ENCODE measurements at regions not wholly inside any gene's neighbourhood (a gene's known extent, or its start where the extent isn't known, plus 50 kb on each side); places are given as distances from the start of the nearest gene placed in this dataset.
"Not testable (repeated sequence)": the region's sequence is repeated elsewhere in the genome, so short reads cannot be mapped to it uniquely, and the experiment has no call there.

DNA sequence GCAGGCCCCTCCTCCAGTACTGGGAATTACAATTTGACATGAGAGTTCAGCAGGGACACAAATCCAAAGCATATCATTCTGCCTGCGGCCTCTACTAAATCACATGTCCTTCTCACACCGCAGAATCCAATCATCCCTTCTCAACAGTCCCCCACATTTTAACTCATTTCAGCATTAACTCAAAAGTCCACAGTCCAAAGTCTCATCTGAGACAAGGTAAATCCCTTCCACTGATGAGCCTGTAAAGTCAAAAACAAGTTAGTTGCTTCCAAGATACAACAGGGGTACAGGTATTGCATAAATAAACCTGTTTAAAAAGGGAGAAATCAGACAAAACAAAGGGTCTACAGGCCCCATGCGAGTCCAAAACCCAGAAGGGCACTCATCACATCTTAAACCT is 64.0 kb downstream of the EBNA1BP2 start:
- no peak for DNase-seq (ENCODE audit: low read depth)

DNA sequence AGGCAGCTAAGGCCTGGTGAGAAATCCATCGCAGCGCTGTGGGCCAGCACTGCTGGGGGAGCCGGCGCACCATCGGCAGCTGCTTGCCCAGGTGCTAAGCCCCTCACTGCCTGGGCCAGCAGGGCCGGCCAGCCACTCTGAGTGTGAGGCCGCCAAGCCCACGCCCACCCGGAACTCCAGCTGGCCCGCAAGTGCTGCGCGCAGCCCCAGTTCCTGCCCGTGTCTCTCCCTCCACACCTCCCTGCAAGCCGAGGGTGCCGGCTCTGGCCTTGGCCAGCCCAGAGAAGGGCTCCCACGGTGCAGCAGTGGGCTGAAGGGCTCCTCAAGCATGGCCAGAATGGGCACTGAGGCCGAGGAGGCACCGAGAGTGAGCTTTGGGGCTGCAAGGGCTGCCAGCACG is 64.4 kb downstream of the EBNA1BP2 start:
- DNase-seq (ENCODE audit: low read depth), result no peak

DNA sequence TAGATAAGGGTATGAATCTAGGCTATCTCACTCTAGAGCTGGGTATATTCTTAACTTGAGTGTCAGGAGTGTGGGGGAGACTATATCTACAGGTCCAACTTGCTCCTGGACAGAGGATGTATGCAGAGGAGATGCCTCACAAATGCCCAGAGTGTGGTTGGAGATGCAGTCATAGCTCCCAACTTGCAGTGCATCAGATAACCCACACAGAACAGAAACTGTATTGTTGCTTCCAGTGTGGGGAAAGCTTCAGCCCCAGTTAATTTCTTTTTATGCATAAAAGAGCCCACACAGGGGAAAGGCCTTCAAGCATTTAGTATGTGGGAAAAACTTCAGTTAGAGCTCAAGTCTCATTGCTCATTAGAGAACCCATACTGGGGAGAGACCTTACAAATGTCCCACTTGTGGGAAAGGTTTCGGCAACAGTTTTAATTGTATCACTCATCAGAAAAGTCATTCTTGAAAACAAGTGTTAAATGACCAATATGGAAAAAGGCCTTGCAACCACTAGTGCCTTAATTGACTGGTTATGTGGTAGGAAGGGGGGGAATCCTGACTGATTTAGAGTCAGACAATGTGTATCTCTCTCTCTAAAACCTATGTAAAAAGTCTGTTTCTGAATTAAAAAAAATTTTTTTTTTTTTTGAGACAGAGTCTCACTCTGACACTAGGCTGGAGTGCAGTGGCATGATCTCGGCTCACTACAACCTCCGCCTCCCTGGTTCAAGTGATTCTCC is 67.9 kb downstream of the EBNA1BP2 start:
- DNase-seq (ENCODE audit: low read depth), result no peak

DNA sequence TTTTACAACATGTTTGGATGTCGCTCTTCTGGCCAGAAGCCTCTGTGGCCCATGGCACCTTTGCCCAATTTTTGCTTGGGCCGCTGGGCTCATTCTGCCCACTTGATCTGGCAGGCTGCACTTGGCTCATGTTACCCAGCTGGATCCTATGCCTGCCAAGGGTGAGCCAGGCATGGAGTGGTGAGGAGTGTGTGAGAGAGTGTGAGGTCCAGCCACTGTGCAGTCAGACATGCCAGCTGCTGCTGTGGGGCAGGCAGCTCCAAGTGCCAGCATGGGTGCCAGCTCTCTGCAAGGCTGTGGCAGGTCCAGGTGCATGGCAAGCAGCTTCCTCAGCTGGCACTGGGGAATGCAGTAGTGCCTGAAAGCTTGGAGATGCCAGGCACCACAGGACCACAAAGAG is 71.0 kb downstream of the EBNA1BP2 start:
- no peak for DNase-seq (ENCODE audit: low read depth)

DNA sequence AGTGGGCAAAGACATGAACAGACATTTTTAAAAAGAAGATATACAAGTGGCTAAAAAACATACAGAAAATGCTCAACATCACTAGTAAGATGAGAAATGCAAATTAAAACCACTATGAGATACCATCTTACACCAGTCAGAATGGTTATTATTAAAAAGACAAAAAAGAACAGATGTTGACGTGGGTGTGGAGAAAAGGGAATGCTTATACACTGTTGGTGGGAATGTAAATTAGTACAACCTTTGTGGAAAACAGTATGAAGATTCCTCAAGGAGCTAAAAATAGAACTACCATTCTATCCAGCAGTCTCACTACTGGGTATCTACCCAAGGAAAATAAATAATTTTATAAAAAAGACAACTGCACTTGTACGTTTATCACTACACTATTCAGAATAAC is 73.9 kb downstream of the EBNA1BP2 start:
- DNase-seq (ENCODE audit: low read depth), result no peak

DNA sequence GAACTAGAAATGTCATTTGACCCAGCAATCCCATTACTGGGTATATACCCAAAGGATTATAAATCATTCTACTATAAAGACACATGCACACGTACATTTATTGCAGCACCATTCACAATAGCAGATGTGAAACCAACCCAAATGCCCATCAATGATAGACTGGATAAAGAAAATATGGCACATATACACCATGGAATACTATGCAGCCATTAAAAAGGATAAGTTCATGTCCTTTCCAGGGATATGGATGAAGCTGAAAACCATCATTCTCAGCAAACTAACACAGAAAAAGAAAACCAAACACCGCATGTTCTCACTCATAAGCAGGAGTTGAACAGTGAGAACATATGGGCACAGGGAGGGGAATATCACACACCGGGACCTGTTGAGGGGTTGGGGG is 75.6 kb downstream of the EBNA1BP2 start:
- not testable (repeated sequence) for DNase-seq (ENCODE audit: low read depth)

DNA sequence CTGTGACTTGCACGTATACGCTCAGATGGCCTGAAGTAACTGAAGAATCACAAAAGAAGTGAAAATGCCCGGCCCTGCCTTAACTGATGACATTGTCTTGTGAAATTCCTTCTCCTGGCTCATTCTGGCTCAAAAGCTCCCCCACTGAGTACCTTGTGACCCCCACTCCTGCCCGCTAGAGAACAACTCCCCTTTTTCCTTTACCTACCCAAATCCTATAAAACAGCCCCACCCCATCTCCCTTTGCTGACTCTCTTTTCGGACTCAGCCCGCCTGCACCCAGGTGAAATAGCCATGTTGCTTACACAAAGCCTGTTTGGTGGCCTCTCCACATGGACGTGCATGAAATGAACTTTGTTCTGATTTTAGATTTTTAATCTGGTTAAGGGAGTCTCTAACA is 81.3 kb downstream of the EBNA1BP2 start:
- DNase-seq (ENCODE audit: low read depth), result not testable (repeated sequence)

DNA sequence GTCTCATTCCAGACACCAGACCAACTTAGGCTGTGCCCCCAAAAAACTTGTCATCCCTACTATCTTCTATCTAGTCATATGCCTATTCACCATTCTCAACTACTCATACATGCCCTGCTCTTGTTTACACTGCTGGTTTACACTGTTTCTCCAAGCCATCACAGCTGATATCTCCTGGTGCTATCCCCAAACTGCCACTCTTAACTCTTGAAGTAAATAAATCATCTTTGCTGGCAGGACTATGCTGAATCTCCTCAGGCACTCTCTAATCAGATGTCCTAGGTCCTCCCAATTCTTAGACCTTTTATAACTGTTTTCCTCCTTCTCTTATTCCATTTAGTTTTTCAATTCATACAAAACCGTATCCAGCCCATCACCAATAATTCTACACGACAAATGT is 81.9 kb downstream of the EBNA1BP2 start:
- DNase-seq (ENCODE audit: low read depth), result not testable (repeated sequence)

DNA sequence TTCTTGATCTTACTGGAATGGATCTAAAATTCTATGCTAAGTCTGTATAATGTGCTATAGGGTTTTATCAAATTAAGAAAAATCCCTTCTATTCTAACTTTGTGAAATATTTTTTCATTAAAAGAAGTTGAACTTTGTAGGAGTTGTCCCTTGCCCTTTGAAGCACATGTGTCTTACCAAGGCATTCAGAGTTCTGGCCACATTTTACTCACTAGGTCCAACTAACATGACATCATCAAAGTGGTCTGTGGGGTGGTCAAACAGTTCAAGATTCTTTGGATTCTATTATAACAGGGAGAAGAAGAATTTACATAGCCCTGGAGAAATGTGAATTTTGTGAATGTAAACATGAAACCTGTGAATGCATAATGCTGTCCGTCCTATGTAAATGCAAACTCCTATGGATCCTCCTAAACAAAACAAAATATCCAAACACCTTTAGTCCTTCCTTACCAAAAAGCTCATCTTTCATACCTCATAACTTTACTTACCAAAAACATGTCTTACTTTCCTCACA is 88.7 kb downstream of the EBNA1BP2 start:
- DNase-seq (ENCODE audit: low read depth), result no peak

DNA sequence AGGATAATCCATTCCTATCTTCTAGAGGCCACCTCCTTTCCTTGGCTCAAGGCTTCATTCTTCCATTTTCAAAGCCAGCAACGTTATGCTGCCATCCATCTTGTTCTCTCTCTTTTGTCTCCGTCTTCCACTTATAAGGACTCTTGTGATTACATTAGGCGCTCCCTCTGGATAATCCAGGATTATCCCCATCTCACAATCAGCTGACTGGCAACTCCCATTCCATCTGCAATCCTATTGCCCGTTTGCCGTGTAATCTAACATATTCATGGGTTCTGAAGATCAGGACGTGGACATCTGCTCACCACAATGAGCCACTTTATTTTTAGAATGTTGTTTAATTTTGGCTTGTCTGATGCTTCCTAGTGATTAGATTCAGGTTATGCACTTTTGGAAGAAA is 89.3 kb downstream of the EBNA1BP2 start:
- DNase-seq (ENCODE audit: low read depth), result no peak

DNA sequence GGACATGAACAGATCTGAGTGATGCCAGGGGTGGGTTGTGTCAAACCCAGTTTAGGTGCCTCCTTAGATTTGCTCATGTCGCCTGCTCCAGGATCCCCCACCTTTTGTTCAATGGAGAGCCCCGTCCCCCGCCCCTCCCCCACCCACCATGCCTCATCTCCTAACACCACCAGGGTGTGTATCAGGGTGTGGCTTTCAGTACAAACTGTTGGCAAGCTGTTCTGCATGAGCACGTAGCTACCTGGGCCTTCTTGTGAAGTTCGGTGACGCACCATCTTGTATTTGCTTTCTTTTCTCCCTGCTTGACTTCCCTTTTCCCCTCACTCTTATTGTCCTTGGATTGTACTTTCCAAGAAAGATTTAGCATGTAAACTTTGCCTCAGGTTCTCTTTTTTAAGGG is 94.8 kb downstream of the EBNA1BP2 start:
- no peak for DNase-seq (ENCODE audit: low read depth)

DNA sequence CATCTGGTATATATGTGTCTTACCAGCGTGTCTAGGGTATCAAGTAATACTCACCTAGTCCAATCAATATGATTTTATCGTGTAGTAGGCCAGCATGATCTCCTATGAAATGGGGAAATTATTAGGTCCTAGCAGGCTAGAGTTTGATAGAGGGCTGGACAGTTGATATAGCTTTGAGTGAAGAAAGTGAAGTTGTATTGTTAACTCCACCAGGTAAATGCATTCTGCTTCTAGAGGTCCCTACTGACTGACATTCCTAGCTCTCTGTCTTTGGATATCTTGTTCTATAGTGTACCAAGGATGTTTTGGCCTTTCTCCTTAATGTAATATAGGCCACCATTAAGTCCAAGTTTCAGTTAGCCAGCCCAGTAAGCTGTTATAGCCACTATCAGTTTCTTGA is 97.4 kb downstream of the EBNA1BP2 start:
- no peak for DNase-seq (ENCODE audit: low read depth)

DNA sequence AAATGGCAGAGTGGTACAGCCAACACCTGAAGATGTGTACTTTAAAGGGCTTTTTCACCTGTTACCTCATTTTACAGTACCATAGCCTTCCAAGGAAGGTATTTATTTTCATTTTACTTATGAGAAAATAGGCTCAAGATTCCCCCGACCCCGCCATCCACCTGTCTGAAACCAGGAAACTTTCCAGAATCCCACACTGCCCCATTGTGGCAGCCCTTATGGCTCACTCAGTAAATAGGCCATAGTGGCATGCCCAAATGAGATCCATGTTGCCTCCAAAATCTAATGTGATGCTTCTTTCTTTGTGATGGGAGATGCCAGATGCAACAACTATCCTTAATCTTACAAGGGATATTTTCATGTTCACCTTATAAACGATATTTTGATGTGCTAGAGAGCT is 97.8 kb downstream of the EBNA1BP2 start:
- DNase-seq (ENCODE audit: low read depth), result no peak

DNA sequence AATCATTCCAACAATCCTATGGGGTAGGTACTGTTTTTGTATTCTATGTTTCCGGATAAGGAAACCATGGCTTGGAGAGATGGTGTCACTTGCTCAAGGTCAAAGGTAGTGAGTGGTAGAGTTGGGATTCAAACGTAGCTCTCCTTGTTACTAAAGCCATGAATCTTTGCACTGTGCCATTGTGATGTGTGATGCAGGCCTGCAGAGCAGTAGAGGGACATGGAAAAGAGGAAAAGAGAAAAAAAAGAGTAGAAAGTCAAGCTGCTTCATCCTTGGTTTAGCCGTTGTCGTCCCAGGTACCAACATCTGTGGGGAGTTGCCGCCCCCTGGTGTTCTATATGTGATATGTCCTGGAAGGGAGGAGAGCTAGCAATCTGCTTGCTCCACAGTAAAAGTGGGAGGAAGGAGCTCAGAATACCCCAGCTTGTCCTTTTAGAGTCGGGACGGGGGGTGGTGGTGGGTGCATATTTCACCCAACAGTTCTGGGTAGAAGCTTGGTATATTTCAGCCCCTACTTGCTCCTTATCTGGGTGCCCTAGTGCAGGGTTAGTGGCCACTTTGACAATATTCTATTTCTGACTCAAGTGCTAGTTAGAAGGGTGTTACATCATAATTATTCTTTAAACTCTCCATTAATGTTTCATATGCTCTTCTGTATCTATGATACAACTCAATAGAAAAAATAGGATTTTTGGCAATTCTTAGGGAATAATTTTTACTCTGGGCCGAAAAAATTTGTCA is 98.4 kb downstream of the EBNA1BP2 start:
- peak; percentile 62 for DNase-seq (ENCODE audit: low read depth)

DNA sequence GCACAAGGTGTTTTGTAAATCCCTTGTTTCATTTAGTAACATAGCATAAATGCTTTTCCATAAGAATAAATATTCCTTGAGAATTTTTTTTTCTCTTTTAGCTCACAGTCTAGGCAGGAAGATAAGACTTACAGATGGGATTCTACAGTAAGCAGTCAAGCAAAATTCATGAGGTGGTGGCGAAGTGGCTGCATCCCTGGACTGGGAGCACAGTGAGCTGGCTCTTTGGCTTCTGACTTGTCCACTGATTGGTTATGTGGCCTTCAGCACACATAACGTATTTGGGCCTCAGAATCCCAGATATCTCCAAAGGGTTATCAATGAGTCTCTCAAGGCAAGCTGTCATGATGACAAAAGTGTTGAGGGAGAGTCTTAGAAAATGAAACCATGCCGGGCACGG is 99.8 kb downstream of the EBNA1BP2 start:
- DNase-seq (ENCODE audit: low read depth), result no peak

DNA sequence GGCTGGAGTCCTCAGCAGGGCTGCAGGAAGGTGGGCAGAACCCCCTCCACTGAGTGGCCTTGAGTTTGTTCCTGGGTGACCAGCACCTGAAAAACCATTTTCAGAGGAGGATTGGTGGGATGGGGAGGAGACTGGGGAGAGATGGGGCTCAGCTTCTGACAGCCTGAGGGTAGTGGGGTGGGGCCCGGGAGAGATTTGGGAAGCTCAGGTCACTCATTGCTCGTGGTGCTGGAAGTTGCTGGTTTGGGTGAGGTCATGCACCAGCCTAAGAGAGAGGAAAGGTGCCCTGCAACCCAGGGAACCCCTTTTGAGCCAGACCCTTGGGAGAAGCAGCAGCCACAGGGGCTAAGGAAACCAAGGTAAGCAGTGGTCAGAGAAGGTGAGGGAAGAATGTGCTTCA is 100.8 kb downstream of the EBNA1BP2 start:
- no peak for DNase-seq (ENCODE audit: low read depth)

DNA sequence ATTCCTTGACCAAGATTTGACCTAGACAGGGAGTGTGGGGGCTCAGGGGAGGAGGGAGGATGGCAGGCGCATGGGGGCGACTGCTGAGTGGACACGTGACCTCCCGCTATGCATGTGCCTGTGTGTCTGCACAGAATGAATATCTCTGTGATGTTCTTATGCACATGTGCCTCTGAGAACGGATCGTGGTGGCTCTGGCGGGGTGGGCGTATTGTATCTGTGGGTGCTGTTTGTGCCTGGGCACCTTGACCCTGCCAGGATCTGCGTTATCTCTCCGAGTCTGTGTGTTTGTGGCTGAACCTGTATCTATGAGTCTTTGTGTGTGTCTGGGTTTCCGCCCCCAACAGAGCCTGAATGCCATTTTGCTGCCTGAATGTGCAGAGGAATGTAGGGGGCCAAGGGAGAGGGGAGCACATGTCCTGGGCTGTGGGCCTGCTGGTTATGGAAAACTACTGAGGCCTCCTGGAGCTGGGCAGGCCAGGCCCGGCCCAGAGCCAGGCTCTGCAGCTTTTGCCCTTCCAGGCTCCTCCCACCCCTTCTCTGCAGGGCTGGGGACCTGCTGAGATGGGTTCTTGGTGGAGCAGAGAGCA is 102.5 kb downstream of the EBNA1BP2 start:
- no peak for DNase-seq (ENCODE audit: low read depth)

DNA sequence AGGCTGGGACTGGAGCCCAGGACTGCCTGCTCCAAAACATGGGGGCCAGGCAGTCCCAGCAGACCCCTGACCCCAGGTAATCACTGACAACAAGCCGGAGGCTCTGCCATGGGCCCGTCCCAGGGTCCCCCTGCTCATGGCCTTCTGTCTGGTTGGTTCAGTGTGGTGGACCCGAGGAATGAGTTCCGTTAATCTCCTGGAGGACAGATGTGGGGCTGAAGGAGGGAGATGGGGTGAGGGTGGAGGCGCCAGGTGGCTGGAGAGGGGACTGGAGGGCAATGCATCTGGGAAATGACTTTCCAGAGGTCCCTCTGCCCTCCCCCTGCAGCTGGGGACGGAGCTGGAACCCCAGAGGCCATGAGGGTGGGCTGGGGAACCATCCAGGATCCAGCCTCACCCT is 103.2 kb downstream of the EBNA1BP2 start:
- DNase-seq (ENCODE audit: low read depth), result no peak

DNA sequence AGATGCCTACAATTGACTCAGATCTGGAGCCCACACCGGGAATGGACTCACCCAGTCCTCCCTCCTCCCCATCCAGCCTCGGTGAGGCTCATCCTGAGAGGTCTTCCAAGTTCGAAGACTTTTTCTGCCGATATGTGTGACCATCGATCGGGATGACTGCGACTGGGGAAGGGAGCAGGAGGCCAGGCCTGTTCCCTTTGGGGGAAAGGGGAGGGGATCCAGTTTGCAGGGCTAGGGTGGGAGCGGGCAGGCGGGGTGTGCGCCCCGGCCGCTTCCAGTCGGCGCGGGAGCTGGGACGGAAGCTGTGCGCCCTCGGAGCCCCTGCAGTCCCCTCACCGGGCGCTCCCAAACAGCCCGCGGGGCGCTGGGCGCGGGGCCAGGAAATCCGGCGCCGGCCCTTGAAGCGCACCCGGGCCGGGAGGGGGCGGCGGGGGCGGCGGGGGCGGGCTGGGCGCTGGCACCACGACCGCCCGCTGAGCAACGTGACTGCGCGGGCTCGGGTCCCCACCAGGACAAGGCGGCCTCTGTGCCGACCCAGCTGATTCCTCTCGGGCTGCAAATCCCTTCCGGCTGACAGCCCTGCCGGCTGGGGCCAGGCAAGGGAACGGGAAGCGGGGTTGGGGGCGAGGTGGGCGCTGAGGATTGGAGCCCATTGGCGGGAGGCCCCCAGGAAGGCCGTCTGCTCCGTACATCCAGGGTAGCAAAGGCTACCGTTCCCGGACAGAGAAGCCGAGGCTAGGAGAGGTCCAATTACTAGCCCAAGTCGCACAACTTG is 103.9 kb downstream of the EBNA1BP2 start:
- DNase-seq (ENCODE audit: low read depth), result no peak

DNA sequence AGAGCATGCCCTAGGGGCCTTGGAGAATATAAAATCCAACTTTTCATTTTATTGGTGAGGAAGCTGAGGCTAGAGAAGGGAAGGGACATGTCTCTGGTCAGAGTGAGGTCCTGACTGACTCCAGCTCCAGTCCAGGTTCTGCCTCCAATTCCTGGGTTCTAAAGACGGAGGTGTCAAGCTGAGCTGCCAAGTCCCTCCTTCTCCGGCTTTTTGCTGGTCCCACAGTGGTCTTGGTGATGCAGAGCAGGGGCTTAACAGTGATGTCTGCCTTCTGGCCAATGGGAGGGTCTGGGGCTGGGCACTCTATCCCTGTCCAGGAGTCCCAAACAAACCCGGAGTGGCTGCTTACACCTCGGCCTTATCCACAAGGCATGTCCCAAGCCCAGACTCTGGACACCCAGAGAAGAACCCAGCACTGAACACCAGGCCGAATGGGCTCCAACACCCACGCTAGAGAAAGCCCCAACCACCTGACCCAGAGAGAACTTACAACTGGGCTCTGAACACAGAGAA is 104.8 kb downstream of the EBNA1BP2 start:
- no peak for DNase-seq (ENCODE audit: low read depth)

DNA sequence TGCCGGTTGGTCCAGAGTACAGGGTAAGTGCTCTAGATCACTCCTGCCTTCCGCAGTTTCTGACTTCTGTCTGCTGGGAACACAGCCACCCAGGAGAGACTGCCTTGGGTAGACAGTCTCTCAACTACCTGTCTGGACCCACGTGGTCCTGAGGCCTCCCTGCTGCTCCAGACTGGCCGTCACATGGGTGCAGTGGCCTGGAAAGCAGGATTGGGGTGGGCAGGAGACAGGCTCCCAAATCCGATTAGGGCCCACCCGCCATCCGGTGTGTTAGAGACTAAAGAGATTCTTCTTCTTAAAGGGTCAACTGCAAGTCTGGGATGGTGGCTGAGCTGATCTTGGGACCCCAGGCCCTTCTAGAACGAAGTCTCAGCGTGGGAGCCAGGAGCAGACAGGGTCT is 105.5 kb downstream of the EBNA1BP2 start:
- DNase-seq (ENCODE audit: low read depth), result no peak

All from fibroblast of the conjunctiva (primary cell).